IMR-90 (cell line): ENCODE measurements at regions not wholly inside any gene's neighbourhood (a gene's known extent, or its start where the extent isn't known, plus 50 kb on each side); places are given as distances from the start of the nearest gene placed in this dataset.

Experiments
- ATAC-seq: fragments of 200-7000 bp; cut with Tn5 transposase; 2 replicates; pipeline ENCODE4 v1.9.1; 2020; ENCODE audit warnings: low read depth, mild to moderate bottlenecking, moderate library complexity
- BruUV-seq: library from RNA; stranded (reverse); fragments of 400-500 nt; replicated peaks from 2 replicates; lab custom pipeline; 2021; lab: Mats Ljungman, UMichigan
- CTCF ChIA-PET: fragments of 300-600 bp; formaldehyde crosslinking; extraction: SDS; loops from one replicate; lab custom pipeline; 2021; ENCODE audit warnings: antibody characterized with exemption; lab: Yijun Ruan, JAX
- POLR2A ChIA-PET: fragments of 300-600 bp; sonication (Branson Sonifier 250); formaldehyde crosslinking; loops from one replicate; lab custom pipeline; 2022; ENCODE audit warnings: antibody characterized with exemption; ENCODE audit not compliant: unreplicated experiment; lab: Charles Lee
- DNase-seq: peaks from one replicate; pipeline ENCODE4 v3.0.0; 2013
- H2AFZ ChIP-seq: replicated peaks from 2 replicates; pipeline ENCODE3; 2013; ENCODE audit warnings: low read length, mild to moderate bottlenecking; ENCODE audit not compliant: poor library complexity
- H2AK5ac ChIP-seq: 2 replicates; pipeline ENCODE4 v1.6.1; 2013; ENCODE audit warnings: low read depth, low read length, inconsistent platforms
- H2AK9ac ChIP-seq: replicated peaks from 2 replicates; pipeline ENCODE3; 2013; ENCODE audit warnings: mild to moderate bottlenecking, low read depth, low read length, moderate library complexity; ENCODE audit not compliant: poor library complexity
- H2BK120ac ChIP-seq: 2 replicates; pipeline ENCODE4 v1.6.1; 2013; ENCODE audit warnings: low read depth, low read length, inconsistent platforms
- H2BK15ac ChIP-seq: 3 replicates; pipeline ENCODE4 v1.6.1; 2013; ENCODE audit warnings: low read depth, low read length, inconsistent platforms
- H2BK20ac ChIP-seq: 2 replicates; pipeline ENCODE4 v1.6.1; 2013; ENCODE audit warnings: low read depth, mild to moderate bottlenecking, inconsistent platforms, low read length, moderate library complexity
- H2BK5ac ChIP-seq: 2 replicates; pipeline ENCODE4 v1.6.1; 2013; ENCODE audit warnings: mild to moderate bottlenecking, low read depth, low read length, inconsistent platforms; ENCODE audit not compliant: poor library complexity, severe bottlenecking
- H3K14ac ChIP-seq: replicated peaks from 2 replicates; pipeline ENCODE4 v1.6.1; 2013; ENCODE audit warnings: low read depth, low read length, inconsistent platforms
- H3K18ac ChIP-seq: 2 replicates; pipeline ENCODE4 v1.6.1; 2013; ENCODE audit warnings: low read depth, low read length, control low read depth
- H3K23ac ChIP-seq: 2 replicates; pipeline ENCODE4 v1.6.1; 2013; ENCODE audit warnings: low read depth, low read length, inconsistent platforms
- H3K27ac ChIP-seq: 2 replicates; pipeline ENCODE4 v1.5.1; 2013; ENCODE audit warnings: mild to moderate bottlenecking, control low read depth, low read length; ENCODE audit not compliant: insufficient read depth
- H3K27me3 ChIP-seq: 2 replicates; pipeline ENCODE4 v1.6.1; 2013; ENCODE audit warnings: low read length; ENCODE audit not compliant: control insufficient read depth, insufficient read depth
- H3K36me3 ChIP-seq: 2 replicates; pipeline ENCODE4 v1.6.1; 2013; ENCODE audit warnings: low read length, mixed read lengths; ENCODE audit not compliant: control insufficient read depth, insufficient read depth
- H3K4ac ChIP-seq: 2 replicates; pipeline ENCODE4 v1.6.1; 2013; ENCODE audit warnings: low read depth, low read length, inconsistent platforms
- H3K4me1 ChIP-seq: 2 replicates; pipeline ENCODE4 v1.6.1; 2013; ENCODE audit warnings: low read length, mixed read lengths; ENCODE audit not compliant: control insufficient read depth, insufficient read depth
- H3K4me2 ChIP-seq: 2 replicates; pipeline ENCODE4 v1.6.1; 2013; ENCODE audit warnings: low read depth, mild to moderate bottlenecking, control low read depth, low read length, moderate library complexity
- H3K4me3 ChIP-seq: 2 replicates; pipeline ENCODE4 v1.5.1; 2013; ENCODE audit warnings: low read depth, mild to moderate bottlenecking, control low read depth, low read length, moderate library complexity; ENCODE audit not compliant: insufficient read depth
- H3K56ac ChIP-seq: 2 replicates; pipeline ENCODE4 v1.6.1; 2013; ENCODE audit warnings: low read length, inconsistent platforms; ENCODE audit not compliant: insufficient read depth; ENCODE audit errors: extremely low read depth
- H3K79me1 ChIP-seq, 2 experiments: 2 replicates each; pipeline ENCODE4 v1.6.1; 2013; ENCODE audit warnings: low read length in 2 of 2, inconsistent platforms in 1 of 2, low read depth in 1 of 2
- H3K9ac ChIP-seq: 2 replicates; pipeline ENCODE4 v1.6.1; 2013; ENCODE audit warnings: low read depth, low read length, control low read depth
- H3K9me1 ChIP-seq: 2 replicates; pipeline ENCODE4 v1.6.1; 2013; ENCODE audit warnings: low read length, inconsistent platforms; ENCODE audit not compliant: insufficient read depth
- H3K9me3 ChIP-seq: 2 replicates; pipeline ENCODE4 v1.6.1; 2013; ENCODE audit warnings: low read length; ENCODE audit not compliant: control insufficient read depth, insufficient read depth
- H4K20me1 ChIP-seq: 2 replicates; pipeline ENCODE4 v1.6.1; 2013; ENCODE audit warnings: low read length, inconsistent platforms; ENCODE audit not compliant: insufficient read depth
- H4K5ac ChIP-seq: 2 replicates; pipeline ENCODE4 v1.6.1; 2013; ENCODE audit warnings: mild to moderate bottlenecking, low read depth, low read length, control low read depth
- H4K8ac ChIP-seq, 2 experiments: 2 replicates each; pipeline ENCODE4 v1.6.1; 2013; ENCODE audit warnings: low read depth in 2 of 2, low read length in 2 of 2, control low read depth in 1 of 2, inconsistent platforms in 1 of 2
- H4K91ac ChIP-seq: 2 replicates; pipeline ENCODE4 v1.6.1; 2013; ENCODE audit warnings: low read depth, low read length, inconsistent platforms; ENCODE audit not compliant: insufficient read depth
- BHLHE40 ChIP-seq: fragments of 150-350 bp; IDR thresholded peaks from 2 replicates; pipeline ENCODE4 v1.6.1; 2016; ENCODE audit warnings: mild to moderate bottlenecking, low read depth, low read length
- CEBPB ChIP-seq: IDR thresholded peaks from 2 replicates; pipeline ENCODE4 v1.6.1; 2012; ENCODE audit warnings: low read depth, low read length, improper control_type of control experiment
- CHD1 ChIP-seq: IDR thresholded peaks from 2 replicates; pipeline ENCODE4 v1.6.1; 2012; ENCODE audit warnings: low read depth, low read length, improper control_type of control experiment
- FOS ChIP-seq: fragments of 150-350 bp; IDR thresholded peaks from 2 replicates; pipeline ENCODE4 v1.6.1; 2016; ENCODE audit warnings: low read depth, low read length
- MAFK ChIP-seq: IDR thresholded peaks from 2 replicates; pipeline ENCODE4 v1.6.1; 2012; ENCODE audit warnings: low read depth, low read length, improper control_type of control experiment
- MAZ ChIP-seq: IDR thresholded peaks from 2 replicates; pipeline ENCODE4 v1.6.1; 2012; ENCODE audit warnings: low read depth, mild to moderate bottlenecking, low read length, improper control_type of control experiment, moderate library complexity, borderline replicate concordance
- MXI1 ChIP-seq: IDR thresholded peaks from 2 replicates; pipeline ENCODE4 v1.6.1; 2012; ENCODE audit warnings: low read depth, mild to moderate bottlenecking, low read length, moderate library complexity, borderline replicate concordance
- NFE2L2 ChIP-seq: fragments of 150-350 bp; IDR thresholded peaks from 2 replicates; pipeline ENCODE4 v1.6.1; 2016; ENCODE audit warnings: low read depth, mild to moderate bottlenecking, low read length
- POLR2A ChIP-seq: IDR thresholded peaks from 2 replicates; pipeline ENCODE4 v1.6.1; 2012; ENCODE audit warnings: mild to moderate bottlenecking, low read depth, low read length
- RAD21 ChIP-seq: IDR thresholded peaks from 2 replicates; pipeline ENCODE4 v1.6.1; 2012; ENCODE audit warnings: low read length, improper control_type of control experiment
- RCOR1 ChIP-seq: IDR thresholded peaks from 2 replicates; pipeline ENCODE4 v1.6.1; 2012; ENCODE audit warnings: mild to moderate bottlenecking, low read length, improper control_type of control experiment; ENCODE audit not compliant: insufficient replicate concordance
- RFX5 ChIP-seq: IDR thresholded peaks from 2 replicates; pipeline ENCODE4 v1.8.0; 2012; ENCODE audit warnings: low read depth, mild to moderate bottlenecking, low read length, moderate library complexity
- SMC3 ChIP-seq: fragments of 150-350 bp; IDR thresholded peaks from 2 replicates; pipeline ENCODE4 v1.6.1; 2016; ENCODE audit warnings: low read depth, mild to moderate bottlenecking, antibody characterized with exemption, low read length, moderate library complexity
- WGBS, 2 experiments: methylation state at CpG; one replicate each; pipeline versions ENCODE4 v1.1.5 to v1.1.7; 2013; ENCODE audit warnings: missing lambda C conversion rate in 2 of 2; ENCODE audit not compliant: insufficient read length in 1 of 2; ENCODE audit errors: extremely low coverage in 2 of 2; 5-methylcytosine and 5-hydroxymethylcytosine counted together
- dilution Hi-C: fragments of 300-500 bp; cut with HindIII; formaldehyde crosslinking; loops from one replicate; pipeline ENCODE4 v1.14.3; 2018; ENCODE audit warnings: low sequenced_read_pairs; ENCODE audit not compliant: unreplicated experiment
- in situ Hi-C: fragments of 300-500 bp; cut with MboI; formaldehyde crosslinking; loops from 3 replicates; pipeline ENCODE4 v1.14.3; 2019; ENCODE audit warnings: low sequenced_read_pairs, inconsistent platforms, mixed read lengths
- intact Hi-C: fragments of 100-400 bp; cut with micrococcal nuclease; formaldehyde crosslinking; loops from 2 replicates; pipeline ENCODE4 v1.10.0; 2022
- TF ChIP-seq, protein P1 (sequence below): fragments of 150-350 bp; IDR thresholded peaks from 2 replicates; pipeline ENCODE4 v1.6.1; 2016; ENCODE audit warnings: low read depth, mild to moderate bottlenecking, low read length, moderate library complexity, borderline replicate concordance
- TF ChIP-seq, protein P2 (sequence below): conservative IDR thresholded peaks from 2 replicates; pipeline ENCODE4 v1.5.1; 2012; ENCODE audit warnings: mild to moderate bottlenecking, low read depth, low read length, improper control_type of control experiment
- TF ChIP-seq, protein P3 (sequence below): fragments of 150-350 bp; IDR thresholded peaks from 2 replicates; pipeline ENCODE4 v1.6.1; 2017; ENCODE audit warnings: mild to moderate bottlenecking, antibody characterized with exemption, low read length, low read depth

DNA sequence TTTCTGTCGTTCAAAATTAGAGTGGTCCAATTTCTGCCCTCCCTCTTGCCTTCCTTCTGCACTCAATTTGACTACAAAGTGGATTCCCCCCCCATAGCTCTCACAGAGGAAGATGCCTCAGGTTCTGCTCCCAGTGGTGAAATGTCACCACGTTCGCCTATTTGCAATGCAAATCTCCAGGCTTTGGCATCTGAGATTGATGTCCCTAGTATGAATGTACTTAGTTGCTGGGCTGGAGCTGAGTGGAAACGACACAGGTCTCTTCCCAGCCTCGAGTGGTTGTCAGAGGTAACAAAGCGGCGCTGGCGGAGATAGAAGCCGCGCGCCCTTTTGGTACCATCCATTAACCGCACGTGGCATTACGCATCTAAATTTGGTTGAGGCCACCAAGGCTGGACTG lies 860.1 kb downstream of the MCTP2 start:
- no peak overlapping the region for H2AK9ac ChIP-seq
- H2BK20ac ChIP-seq: no peak overlapping the region
- H4K5ac ChIP-seq: no peak overlapping the region
- no peaks in the 10 kb centered on the region for H3K9me3 ChIP-seq
- H3K27me3 ChIP-seq: no peaks in the 10 kb centered on the region
- no peak overlapping the region for H4K91ac ChIP-seq
- no peak overlapping the region for H3K18ac ChIP-seq
- POLR2A ChIA-PET: no interaction called here
- 99% methylated on average over 10 of the region's 14 CpGs; no CpG with 5 or more reads in 1 of the 2 experiments for WGBS, 2 experiments
- H2AK5ac ChIP-seq: no peak overlapping the region
- no peak overlapping the region for H3K56ac ChIP-seq
- TF ChIP-seq, protein P1, sequence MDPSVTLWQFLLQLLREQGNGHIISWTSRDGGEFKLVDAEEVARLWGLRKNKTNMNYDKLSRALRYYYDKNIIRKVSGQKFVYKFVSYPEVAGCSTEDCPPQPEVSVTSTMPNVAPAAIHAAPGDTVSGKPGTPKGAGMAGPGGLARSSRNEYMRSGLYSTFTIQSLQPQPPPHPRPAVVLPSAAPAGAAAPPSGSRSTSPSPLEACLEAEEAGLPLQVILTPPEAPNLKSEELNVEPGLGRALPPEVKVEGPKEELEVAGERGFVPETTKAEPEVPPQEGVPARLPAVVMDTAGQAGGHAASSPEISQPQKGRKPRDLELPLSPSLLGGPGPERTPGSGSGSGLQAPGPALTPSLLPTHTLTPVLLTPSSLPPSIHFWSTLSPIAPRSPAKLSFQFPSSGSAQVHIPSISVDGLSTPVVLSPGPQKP: no peak
- TF ChIP-seq SMC3 (no peak), MXI1 (no peak), FOS (no peak), RFX5 (no peak), CHD1 (no peak), BHLHE40 (no peak), POLR2A (no peak), CEBPB (no peak), RAD21 (no peak), MAFK (no peak), RCOR1 (no peak), NFE2L2 (no peak), MAZ (no peak)
- TF ChIP-seq, protein P2, sequence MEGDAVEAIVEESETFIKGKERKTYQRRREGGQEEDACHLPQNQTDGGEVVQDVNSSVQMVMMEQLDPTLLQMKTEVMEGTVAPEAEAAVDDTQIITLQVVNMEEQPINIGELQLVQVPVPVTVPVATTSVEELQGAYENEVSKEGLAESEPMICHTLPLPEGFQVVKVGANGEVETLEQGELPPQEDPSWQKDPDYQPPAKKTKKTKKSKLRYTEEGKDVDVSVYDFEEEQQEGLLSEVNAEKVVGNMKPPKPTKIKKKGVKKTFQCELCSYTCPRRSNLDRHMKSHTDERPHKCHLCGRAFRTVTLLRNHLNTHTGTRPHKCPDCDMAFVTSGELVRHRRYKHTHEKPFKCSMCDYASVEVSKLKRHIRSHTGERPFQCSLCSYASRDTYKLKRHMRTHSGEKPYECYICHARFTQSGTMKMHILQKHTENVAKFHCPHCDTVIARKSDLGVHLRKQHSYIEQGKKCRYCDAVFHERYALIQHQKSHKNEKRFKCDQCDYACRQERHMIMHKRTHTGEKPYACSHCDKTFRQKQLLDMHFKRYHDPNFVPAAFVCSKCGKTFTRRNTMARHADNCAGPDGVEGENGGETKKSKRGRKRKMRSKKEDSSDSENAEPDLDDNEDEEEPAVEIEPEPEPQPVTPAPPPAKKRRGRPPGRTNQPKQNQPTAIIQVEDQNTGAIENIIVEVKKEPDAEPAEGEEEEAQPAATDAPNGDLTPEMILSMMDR: no peak
- TF ChIP-seq, protein P3, sequence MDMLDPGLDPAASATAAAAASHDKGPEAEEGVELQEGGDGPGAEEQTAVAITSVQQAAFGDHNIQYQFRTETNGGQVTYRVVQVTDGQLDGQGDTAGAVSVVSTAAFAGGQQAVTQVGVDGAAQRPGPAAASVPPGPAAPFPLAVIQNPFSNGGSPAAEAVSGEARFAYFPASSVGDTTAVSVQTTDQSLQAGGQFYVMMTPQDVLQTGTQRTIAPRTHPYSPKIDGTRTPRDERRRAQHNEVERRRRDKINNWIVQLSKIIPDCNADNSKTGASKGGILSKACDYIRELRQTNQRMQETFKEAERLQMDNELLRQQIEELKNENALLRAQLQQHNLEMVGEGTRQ: no peak
- H2AFZ ChIP-seq: no peak overlapping the region
- H2BK5ac ChIP-seq: no peak overlapping the region
- no peak overlapping the region for H4K8ac ChIP-seq
- ATAC-seq (no peak), DNase-seq (no peak)
- H4K20me1 ChIP-seq: no peaks in the 10 kb centered on the region
- no peak overlapping the region for H2BK120ac ChIP-seq
- CTCF ChIA-PET: no interaction called here
- H3K9ac ChIP-seq: no peak overlapping the region
- no peak overlapping the region for H3K4me3 ChIP-seq
- no TSS peak for BruUV-seq
- no peak overlapping the region for H3K23ac ChIP-seq
- no peak overlapping the region for H3K27ac ChIP-seq
- H3K4me1 ChIP-seq: no peaks in the 10 kb centered on the region; the same call in 1 of the 2 replicates
- H3K79me1 ChIP-seq: no peaks in the 10 kb centered on the region
- intact Hi-C loops: no loop called here
- H3K4me2 ChIP-seq: no peak overlapping the region
- dilution Hi-C loops: no loop called here
- H3K14ac ChIP-seq: no peak overlapping the region
- H3K9me1 ChIP-seq: no peaks in the 10 kb centered on the region
- H2BK15ac ChIP-seq: no peak overlapping the region
- no peak overlapping the region for H3K4ac ChIP-seq
- no peaks in the 10 kb centered on the region for H3K36me3 ChIP-seq
- in situ Hi-C loops: no loop called here
